Activated CD4-positive, alpha-beta T cell treated with anti-CD3 and anti-CD28 coated beads, Interleukin-2, amount 50 U/mL, for 4 hours (primary cell): ENCODE measurements at regions not wholly inside any gene's neighbourhood (a gene's known extent, or its start where the extent isn't known, plus 50 kb on each side); places are given as distances from the start of the nearest gene placed in this dataset.

Source experiments
- DNase-seq, 2 experiments: peaks; one replicate each; pipeline ENCODE4 v3.0.0-alpha.2; 2020

DNA sequence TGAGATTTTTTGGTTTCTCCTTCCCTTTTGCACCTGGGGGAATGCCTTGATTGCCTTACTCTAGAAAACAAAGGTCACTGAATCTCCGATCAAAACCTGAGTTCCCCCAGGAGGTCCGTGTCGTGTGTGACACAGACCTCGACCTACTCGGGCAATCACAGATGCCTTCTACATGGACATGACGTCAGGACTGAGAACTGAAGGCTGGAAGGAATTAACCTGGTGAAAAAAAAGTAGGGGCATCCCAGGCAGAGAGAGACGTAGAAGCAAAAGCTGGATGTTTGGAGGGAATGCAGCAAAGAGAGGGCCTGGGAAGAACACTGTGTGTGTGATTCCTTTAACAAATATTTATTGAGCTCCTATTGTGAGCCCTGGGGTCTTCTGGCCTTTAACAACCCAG lies 178.0 kb downstream of the PRDM2 start:
- DNase-seq = no peak

DNA sequence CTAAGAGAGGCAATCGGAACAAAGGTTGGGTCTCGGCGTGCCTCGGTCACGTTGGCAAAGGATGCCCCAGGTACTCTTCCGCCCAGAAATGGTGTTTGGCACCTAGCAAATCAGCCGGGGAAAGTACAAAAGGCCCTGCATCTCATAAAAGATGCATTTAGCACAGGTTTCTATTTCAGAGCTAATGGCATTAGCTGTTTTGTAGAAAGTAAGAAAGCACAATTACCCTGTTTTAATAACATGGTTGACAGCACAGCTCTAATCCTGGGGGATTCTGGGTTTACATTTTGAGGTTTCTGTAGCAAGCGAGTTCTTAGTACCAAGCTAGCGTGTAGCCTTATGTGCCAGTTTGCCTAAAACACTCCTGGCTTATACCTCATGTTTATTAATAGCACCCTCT lies 178.5 kb downstream of the PRDM2 start:
- DNase-seq = no peak

- DNase-seq = no peak
Measured at GRCh38 chr1:13881385-13882088, 181.5 kb downstream of the PRDM2 start.

DNA sequence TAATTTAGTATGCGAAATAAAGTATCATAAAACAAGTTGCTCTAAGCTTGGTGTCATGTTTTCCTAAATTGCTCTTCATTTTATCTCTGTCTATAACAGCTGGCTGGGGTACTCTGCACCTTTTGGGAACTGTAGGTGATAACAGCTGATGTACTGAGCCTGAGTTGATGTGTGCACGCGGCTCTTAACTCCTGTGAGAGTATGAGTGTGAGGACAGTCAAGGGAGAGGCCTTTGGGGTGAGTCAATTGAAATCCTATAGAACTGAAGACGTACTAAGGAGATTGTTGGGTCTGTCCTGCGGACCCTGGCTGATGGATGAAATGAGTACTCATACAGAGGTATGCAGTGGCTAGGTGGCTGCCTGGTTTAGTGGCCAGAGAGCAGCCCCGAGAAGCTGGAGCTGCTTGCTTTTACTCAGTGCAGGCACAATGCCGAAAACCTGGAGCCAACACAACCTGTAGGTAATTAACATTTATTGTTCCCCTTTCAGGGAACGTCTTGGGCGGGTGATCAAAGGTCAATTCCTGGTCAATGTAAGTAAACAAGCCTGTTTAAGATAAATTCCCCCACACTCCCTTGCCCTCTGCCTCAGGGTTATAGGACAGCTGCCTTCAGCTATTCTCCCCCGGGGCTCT lies 188.5 kb downstream of the PRDM2 start:
- no peak for DNase-seq

DNA sequence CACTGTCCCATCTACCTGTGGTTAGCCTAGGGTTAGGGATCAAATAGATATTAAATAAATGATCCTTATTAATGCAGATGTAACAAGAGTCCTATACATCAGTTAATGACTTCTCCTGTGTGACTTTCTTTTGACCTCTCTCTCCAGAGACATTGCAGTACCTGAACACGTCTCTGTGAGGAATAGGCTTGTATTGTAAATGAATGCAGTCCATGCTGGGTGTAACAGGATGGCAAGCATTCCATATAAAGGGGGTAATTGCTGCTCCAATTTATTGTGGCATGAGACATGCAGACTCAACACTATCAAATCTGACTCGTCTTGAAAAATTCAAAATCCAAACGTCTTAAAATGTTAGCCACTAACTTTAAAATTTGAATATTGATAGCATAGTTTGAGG lies 189.5 kb downstream of the PRDM2 start:
- DNase-seq = no peak

- no peak for DNase-seq
Measured at GRCh38 chr1:13890766-13891165, 190.8 kb downstream of the PRDM2 start.

GRCh38 chr1:13892198-13892597 lies 192.2 kb downstream of the PRDM2 start:
- no peak for DNase-seq

DNA sequence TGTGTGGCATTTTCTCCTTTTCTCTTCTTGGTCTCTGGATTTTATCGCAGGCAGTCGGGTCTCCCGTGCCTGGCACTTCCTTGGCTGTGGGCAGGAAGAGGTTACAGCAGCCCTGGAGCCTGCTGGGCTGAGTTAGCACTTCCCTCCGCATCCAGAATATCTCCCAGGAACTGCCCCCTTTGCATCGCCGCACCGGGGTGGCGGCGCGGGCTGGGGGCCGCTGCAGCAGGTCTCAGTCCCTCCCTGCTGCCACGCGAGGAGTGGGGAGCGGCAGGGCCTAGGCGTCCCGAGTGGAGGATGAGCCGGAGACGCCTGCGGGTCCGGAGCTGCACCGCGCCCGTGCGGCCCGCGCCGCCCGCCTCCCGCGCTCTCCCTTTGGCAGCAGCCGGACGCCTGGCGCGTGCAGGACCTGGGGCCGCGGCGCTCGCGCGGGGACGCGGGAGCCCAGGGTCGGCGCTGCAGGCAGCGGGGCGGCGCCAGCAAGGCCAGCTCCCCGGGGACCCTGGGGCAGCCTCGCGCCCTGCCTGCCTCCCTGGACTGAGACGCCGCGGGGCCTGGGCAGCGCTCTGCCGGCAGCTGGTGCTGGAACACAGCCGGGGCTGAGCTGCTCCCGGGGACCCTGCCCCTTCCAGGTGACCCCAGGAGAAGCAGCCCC lies 192.8 kb downstream of the PRDM2 start:
- no peak for DNase-seq

DNA sequence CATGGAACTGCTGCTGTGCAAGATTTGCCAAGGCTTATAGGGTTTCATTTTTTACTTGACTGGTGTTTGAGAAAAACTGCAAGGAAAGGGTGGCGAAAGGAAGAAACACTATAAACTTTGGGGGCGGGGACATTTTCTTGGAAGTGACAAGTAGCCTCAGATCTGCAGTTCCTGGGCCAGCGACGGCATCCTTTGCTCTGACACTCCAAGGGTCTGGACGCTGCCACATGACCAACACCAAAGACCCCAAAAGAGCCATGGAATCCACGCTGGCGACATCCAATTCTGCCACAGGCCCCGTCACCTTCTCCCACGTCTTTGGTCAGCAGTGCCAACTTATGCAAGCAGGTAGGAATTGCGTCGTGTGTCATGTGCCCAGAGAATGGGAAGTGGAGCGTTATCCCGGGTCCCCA lies 193.4 kb downstream of the PRDM2 start:
- no peak for DNase-seq

- no peak for DNase-seq
Measured at GRCh38 chr1:13896932-13897331, 196.9 kb downstream of the PRDM2 start.

DNA sequence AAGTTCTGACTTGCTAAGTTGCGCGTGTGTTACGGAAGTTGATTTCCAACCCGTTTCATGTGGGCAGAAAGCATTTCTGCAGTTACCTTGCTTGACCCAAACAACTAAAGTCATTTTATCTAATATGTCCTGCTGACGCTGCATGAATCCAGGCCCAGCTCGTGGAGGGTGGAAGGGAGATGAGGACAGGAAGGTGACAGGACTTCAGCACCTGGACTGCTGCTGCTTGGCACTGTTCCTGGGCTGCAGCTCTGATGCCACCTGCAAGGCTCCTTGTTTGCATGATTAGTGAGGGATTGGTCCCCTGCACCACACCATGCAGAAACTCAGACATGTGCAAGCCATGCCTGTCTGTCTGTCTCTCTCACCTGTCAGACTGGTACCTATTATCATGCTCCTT lies 198.4 kb downstream of the PRDM2 start:
- no peak for DNase-seq

GRCh38 chr1:13899856-13900255 lies 199.9 kb downstream of the PRDM2 start:
- no peak for DNase-seq

GRCh38 chr1:13900583-13900982 lies 200.6 kb downstream of the PRDM2 start:
- DNase-seq = no peak

- DNase-seq = no peak
Measured at GRCh38 chr1:13901039-13901438, 201.1 kb downstream of the PRDM2 start.

- no peak for DNase-seq
Measured at GRCh38 chr1:13901597-13901996, 201.6 kb downstream of the PRDM2 start.

- no peak for DNase-seq
Measured at GRCh38 chr1:13908128-13908527, 208.1 kb downstream of the PRDM2 start.

GRCh38 chr1:13911697-13912619 lies 212.0 kb downstream of the PRDM2 start:
- DNase-seq = no peak

DNA sequence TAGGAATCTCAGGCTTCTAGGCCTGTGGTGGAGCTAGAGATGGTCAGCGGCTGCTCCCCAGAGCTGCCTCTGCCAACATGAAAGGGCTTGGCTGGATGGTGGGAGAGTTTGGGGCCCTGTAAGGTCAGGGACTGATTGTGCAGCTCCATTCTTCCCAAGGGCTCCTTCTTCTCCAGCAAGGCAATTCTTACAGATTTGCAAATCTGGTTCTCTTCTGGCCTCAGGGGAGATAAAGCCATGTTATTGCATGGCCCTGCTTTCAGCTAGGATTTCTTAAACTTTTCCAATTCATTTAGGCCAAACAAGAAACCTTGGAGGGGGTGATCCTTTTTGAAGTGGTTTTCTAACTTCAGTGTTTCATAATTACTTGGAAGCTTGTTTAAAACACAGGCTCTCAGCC lies 213.4 kb downstream of the PRDM2 start:
- no peak for DNase-seq

DNA sequence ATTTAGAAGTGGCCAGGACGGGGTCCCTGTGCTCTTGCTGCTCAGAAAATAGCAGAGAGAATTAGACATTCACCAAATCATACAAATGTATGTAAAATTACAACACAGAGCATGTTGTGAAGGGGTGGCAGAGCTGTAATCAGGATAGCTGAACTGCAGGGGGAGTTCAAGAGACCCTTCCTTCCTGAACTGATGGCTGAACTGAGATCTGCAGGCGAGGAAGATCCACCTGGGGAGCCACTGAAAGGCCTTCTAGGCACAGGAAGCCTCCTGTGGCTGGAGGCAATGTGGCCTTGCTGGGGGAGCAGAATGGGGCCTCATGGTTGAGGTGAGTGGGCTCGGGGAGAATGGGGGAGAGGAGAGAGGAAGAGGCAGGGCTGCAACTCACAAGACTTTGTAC lies 216.5 kb downstream of the PRDM2 start:
- DNase-seq = no peak

- no peak for DNase-seq
Measured at GRCh38 chr1:13917607-13918006, 217.6 kb downstream of the PRDM2 start.

GRCh38 chr1:13918862-13919261 lies 218.9 kb downstream of the PRDM2 start:
- DNase-seq = no peak

- DNase-seq = no peak
Measured at GRCh38 chr1:13921190-13921589, 221.2 kb downstream of the PRDM2 start.

DNA sequence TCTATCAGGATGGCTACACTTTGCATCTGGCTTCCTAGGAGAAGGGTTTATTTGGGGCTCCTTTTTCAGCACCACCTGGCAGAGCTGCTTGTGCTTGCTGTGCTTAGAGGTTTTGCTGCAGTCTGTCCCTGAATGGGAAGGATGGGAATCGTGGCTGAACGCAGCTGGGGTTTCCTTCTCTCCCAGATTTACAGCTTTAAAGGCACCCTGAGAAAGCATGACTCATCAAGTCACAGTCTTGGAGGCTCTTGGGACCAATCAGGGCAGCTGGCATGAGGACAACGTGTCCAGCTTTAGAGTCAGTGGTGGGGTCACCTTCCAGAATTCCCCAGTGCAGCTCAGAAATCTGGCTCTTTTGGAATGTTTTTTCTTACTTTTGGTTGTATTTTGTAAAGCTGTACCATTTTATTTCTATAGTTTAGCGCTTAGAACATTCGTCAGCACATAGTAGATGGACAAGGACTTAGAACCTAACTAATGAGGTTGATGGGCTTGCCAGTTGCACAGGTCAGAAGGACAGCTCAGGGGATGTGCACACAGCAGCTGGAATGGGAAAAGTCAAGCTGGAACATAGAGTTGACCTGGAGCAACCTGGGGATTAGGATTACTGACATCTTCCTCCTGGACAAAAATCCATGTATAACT lies 222.6 kb downstream of the PRDM2 start:
- DNase-seq = no peak
